ENCODE measurements at regions not wholly inside any gene's neighbourhood (a gene's known extent, or its start where the extent isn't known, plus 50 kb on each side); places are given as distances from the start of the nearest gene placed in this dataset.

DNA sequence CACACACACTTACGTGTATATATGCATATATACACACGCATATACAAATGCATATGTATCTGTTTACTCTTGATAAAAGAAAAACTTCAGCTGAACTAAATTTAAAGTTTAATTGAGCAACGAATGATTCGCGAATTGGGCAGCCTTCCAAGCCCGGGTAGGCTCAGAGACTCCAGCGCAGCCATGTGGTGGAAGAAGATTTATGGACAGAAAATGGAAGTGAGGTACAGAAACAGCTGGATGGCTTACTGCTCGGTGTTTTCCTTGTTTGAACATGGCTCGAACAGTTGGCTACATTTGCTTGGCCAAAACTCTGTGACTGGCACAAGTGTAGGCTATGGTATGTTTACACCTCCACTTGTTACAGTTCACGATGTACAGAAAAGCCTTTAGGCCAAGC, 239.3 kb upstream of the PRDM9 start:
- no peak for DNase-seq (ENCODE audit: low read depth, low spot score)
- in situ Hi-C loops (cut with HindIII; ENCODE audit: low sequenced_read_pairs) = no loop called here
- TF ChIP-seq, protein P1, sequence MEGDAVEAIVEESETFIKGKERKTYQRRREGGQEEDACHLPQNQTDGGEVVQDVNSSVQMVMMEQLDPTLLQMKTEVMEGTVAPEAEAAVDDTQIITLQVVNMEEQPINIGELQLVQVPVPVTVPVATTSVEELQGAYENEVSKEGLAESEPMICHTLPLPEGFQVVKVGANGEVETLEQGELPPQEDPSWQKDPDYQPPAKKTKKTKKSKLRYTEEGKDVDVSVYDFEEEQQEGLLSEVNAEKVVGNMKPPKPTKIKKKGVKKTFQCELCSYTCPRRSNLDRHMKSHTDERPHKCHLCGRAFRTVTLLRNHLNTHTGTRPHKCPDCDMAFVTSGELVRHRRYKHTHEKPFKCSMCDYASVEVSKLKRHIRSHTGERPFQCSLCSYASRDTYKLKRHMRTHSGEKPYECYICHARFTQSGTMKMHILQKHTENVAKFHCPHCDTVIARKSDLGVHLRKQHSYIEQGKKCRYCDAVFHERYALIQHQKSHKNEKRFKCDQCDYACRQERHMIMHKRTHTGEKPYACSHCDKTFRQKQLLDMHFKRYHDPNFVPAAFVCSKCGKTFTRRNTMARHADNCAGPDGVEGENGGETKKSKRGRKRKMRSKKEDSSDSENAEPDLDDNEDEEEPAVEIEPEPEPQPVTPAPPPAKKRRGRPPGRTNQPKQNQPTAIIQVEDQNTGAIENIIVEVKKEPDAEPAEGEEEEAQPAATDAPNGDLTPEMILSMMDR (IDR thresholded peaks at IDR 0.05; ENCODE audit: low read depth, low read length) = no peak
- no peak overlapping the region for H3K4me3 ChIP-seq (ENCODE audit: low read depth, low read length)

DNA sequence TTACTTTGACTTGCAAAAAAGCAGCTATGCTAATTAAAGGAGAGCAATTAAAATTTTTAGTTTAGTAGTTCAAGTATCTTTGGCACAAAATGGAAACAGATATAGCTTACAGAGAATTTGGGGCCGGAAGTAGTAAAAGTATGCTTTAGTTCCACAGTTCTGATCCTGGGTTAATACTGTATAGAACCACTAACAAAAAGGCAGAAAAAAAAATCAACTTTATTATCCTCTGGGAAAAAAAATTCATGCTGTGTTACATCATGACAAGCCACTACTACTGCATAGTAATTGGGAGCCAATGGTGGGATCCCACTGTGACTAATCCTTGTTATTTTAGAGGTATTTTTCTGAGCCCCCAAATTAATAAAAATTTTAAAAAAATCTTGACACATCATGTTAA, 246.8 kb upstream of the PRDM9 start:
- TF ChIP-seq, protein P1 (IDR thresholded peaks at IDR 0.05; ENCODE audit: low read depth, low read length) = no peak

GRCh38 chr5:23257656-23258055, 249.8 kb upstream of the PRDM9 start:
- TF ChIP-seq, protein P1 (IDR thresholded peaks at IDR 0.05; ENCODE audit: low read depth, low read length) = no peak
- in situ Hi-C loops (cut with HindIII; ENCODE audit: low sequenced_read_pairs) = no loop called here
- no peak for DNase-seq (ENCODE audit: low read depth, low spot score)
- H3K4me3 ChIP-seq (ENCODE audit: low read depth, low read length) = no peak overlapping the region

More for the DNA sequence above, 246.8 kb upstream of the PRDM9 start:
- no peak overlapping the region for H3K4me3 ChIP-seq (ENCODE audit: low read depth, low read length)
- in situ Hi-C loops (cut with HindIII; ENCODE audit: low sequenced_read_pairs) = no loop called here
- no peak for DNase-seq (ENCODE audit: low read depth, low spot score)

DNA sequence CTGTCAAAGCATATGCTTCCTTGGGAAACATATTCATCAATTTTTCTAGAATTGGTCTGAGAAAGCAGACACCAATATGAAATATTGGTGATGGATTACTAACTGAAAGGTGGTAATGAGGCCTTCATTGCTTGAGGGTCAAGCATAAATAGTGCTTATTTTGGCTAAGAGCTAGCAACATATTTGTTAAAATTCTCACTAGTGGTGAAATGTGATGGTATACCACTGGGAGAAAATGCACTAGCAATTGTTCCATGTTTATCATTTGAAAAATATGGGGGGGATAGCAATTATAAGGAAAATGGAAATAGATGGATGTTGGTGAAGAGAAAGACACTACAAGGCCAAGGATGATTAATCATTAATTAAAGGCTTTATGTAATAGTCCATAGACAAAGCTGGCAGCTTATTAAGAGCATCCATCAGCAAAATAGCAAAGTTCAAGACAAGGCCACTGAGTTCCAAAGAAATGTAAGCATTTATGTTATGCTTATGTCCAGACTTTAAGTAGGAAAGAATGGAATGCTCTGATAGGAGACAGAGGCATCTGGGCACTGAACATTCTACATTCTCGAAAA, 253.7 kb upstream of the PRDM9 start:
- TF ChIP-seq, protein P1 (IDR thresholded peaks at IDR 0.05; ENCODE audit: low read depth, low read length) = no peak
- H3K4me3 ChIP-seq (ENCODE audit: low read depth, low read length) = no peak overlapping the region
- in situ Hi-C loops (cut with HindIII; ENCODE audit: low sequenced_read_pairs) = no loop called here
- DNase-seq (ENCODE audit: low read depth, low spot score) = no peak

- in situ Hi-C loops (cut with HindIII; ENCODE audit: low sequenced_read_pairs) = no loop called here
- TF ChIP-seq, protein P1 (IDR thresholded peaks at IDR 0.05; ENCODE audit: low read depth, low read length) = no peak
- H3K4me3 ChIP-seq (ENCODE audit: low read depth, low read length) = no peak overlapping the region
- DNase-seq (ENCODE audit: low read depth, low spot score) = no peak
These were observed 264.5 kb upstream of the PRDM9 start for GRCh38 chr5:23242891-23243290.

DNA sequence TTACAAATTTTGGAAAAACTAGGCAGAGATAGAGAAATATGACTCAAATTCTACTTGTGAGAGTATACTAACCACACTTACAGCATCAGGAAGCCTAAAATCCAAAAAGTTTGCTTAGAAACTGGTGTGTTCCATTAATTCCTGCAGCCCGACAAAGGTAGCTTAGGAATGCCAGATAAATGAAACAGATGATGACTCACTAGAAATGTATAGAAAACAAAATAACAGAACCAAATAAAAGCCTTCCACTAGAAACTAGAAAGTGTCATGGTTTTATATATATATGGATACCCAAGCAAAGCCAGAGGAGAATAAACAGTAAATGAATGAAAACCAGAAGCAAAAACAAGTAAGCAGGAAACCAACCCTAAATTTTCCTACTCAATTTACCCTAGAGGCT, 272.2 kb upstream of the PRDM9 start:
- no peak overlapping the region for H3K4me3 ChIP-seq (ENCODE audit: low read depth, low read length)
- TF ChIP-seq, protein P1 (IDR thresholded peaks at IDR 0.05; ENCODE audit: low read depth, low read length) = no peak
- no peak for DNase-seq (ENCODE audit: low read depth, low spot score)
- in situ Hi-C loops (cut with HindIII; ENCODE audit: low sequenced_read_pairs) = no loop called here

- in situ Hi-C loops (cut with HindIII; ENCODE audit: low sequenced_read_pairs) = no loop called here
- no peak overlapping the region for H3K4me3 ChIP-seq (ENCODE audit: low read depth, low read length)
- DNase-seq (ENCODE audit: low read depth, low spot score) = no peak
- TF ChIP-seq, protein P1 (IDR thresholded peaks at IDR 0.05; ENCODE audit: low read depth, low read length) = no peak
These were observed 273.2 kb upstream of the PRDM9 start for GRCh38 chr5:23234197-23234596.
